ENCODE measurements at regions not wholly inside any gene's neighbourhood (a gene's known extent, or its start where the extent isn't known, plus 50 kb on each side); places are given as distances from the start of the nearest gene placed in this dataset.
A peak's percentile ranks its signal among the peaks of the same experiment; 100 is the strongest.
"Not testable (repeated sequence)": the region's sequence is repeated elsewhere in the genome, so short reads cannot be mapped to it uniquely, and the experiment has no call there.

GRCh38 chr2:87449462-87449980 lies 298.4 kb upstream of the PLGLB2 start:
- intact Hi-C loops (cut with micrococcal nuclease); POLR2A ChIA-PET (ENCODE audit: partially characterized antibody): not testable (repeated sequence)

GRCh38 chr2:87452193-87452592 lies 295.7 kb upstream of the PLGLB2 start:
- H3K4me3 ChIP-seq (ENCODE audit: low read length in 2 of 2); H3K9me3 ChIP-seq (ENCODE audit: control insufficient read depth in 1 of 2, low read length in 2 of 2); H3K4me1 Mint-ChIP-seq; CTCF ChIA-PET (ENCODE audit: partially characterized antibody); H3K36me3 Mint-ChIP-seq; H3K27me3 ChIP-seq (ENCODE audit: insufficient read depth, low read length); H3K9me3 Mint-ChIP-seq; POLR2A ChIA-PET (ENCODE audit: partially characterized antibody); DNase-seq; H3K36me3 ChIP-seq (ENCODE audit: insufficient read depth, low read length); intact Hi-C loops (cut with micrococcal nuclease); H3K4me1 ChIP-seq (ENCODE audit: insufficient read depth, low read length); H3K27me3 Mint-ChIP-seq; H3K27ac ChIP-seq (ENCODE audit: low read depth, low read length): not testable (repeated sequence)
- Mint-ChIP-seq H3K27ac (peak overlapping the region in 1 of 7 donors; percentile 35), H3K4me3 (peak overlapping the region in 1 of 8 donors; percentile 39)

More at GRCh38 chr2:87449462-87449980, 298.4 kb upstream of the PLGLB2 start:
- CTCF ChIA-PET (ENCODE audit: partially characterized antibody); H3K9me3 Mint-ChIP-seq; H3K36me3 Mint-ChIP-seq; H3K9me3 ChIP-seq (ENCODE audit: control insufficient read depth in 1 of 2, low read length in 2 of 2); H3K27me3 Mint-ChIP-seq; H3K27ac ChIP-seq (ENCODE audit: low read depth, low read length); H3K36me3 ChIP-seq (ENCODE audit: insufficient read depth, low read length); H3K4me3 Mint-ChIP-seq; H3K4me3 ChIP-seq (ENCODE audit: low read length in 2 of 2); H3K27ac Mint-ChIP-seq; H3K4me1 ChIP-seq (ENCODE audit: insufficient read depth, low read length); DNase-seq; H3K27me3 ChIP-seq (ENCODE audit: insufficient read depth, low read length): not testable (repeated sequence)
- peaks cover 1 to 10% (median 6%) of the 10 kb centered on the region in 4 donors for H3K4me1 Mint-ChIP-seq

GRCh38 chr2:87452861-87453260 lies 295.0 kb upstream of the PLGLB2 start:
- intact Hi-C loops (cut with micrococcal nuclease); H3K36me3 ChIP-seq (ENCODE audit: insufficient read depth, low read length); CTCF ChIA-PET (ENCODE audit: partially characterized antibody); H3K27ac Mint-ChIP-seq; H3K27me3 ChIP-seq (ENCODE audit: insufficient read depth, low read length); H3K4me3 Mint-ChIP-seq; H3K27me3 Mint-ChIP-seq; H3K9me3 ChIP-seq (ENCODE audit: control insufficient read depth in 1 of 2, low read length in 2 of 2); H3K4me1 Mint-ChIP-seq; POLR2A ChIA-PET (ENCODE audit: partially characterized antibody); H3K4me3 ChIP-seq (ENCODE audit: low read length in 2 of 2); DNase-seq; H3K4me1 ChIP-seq (ENCODE audit: insufficient read depth, low read length); H3K27ac ChIP-seq (ENCODE audit: low read depth, low read length); H3K9me3 Mint-ChIP-seq; H3K36me3 Mint-ChIP-seq: not testable (repeated sequence)

- H3K27ac Mint-ChIP-seq, result peak overlapping the region in 1 of 7 donors; percentile 57
- peaks cover 14% of the 10 kb centered on the region for H3K4me1 ChIP-seq (ENCODE audit: insufficient read depth, low read length)
- H3K27me3 ChIP-seq (ENCODE audit: insufficient read depth, low read length); CTCF ChIA-PET (ENCODE audit: partially characterized antibody); H3K4me3 Mint-ChIP-seq; H3K27ac ChIP-seq (ENCODE audit: low read depth, low read length); H3K27me3 Mint-ChIP-seq; POLR2A ChIA-PET (ENCODE audit: partially characterized antibody); H3K4me3 ChIP-seq (ENCODE audit: low read length in 2 of 2); H3K9me3 Mint-ChIP-seq; H3K36me3 ChIP-seq (ENCODE audit: insufficient read depth, low read length); H3K9me3 ChIP-seq (ENCODE audit: control insufficient read depth in 1 of 2, low read length in 2 of 2); intact Hi-C loops (cut with micrococcal nuclease); DNase-seq; H3K36me3 Mint-ChIP-seq: not testable (repeated sequence)
- peaks cover 3 to 15% (median 7%) of the 10 kb centered on the region in 4 donors for H3K4me1 Mint-ChIP-seq
Measured at GRCh38 chr2:87453965-87454364, 293.9 kb upstream of the PLGLB2 start.

DNA sequence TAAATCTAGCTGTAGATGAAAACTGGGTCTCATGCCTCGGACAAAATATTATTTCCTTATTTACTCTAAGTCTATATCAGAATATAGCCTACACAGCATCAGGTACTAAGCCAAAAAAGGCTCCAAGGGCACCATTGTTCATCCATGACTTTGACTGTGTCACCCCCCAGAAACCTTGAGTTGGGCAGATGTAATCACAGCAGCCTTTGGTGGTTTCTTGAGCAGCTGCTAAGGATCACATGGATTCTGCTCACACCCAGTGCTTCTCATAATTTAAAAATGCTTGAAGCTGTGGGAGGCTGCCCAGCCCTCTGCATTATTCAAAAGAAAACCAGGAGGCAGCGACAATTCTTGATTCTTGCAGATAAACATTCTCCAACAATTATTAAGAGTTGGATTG lies 293.5 kb upstream of the PLGLB2 start:
- H3K36me3 Mint-ChIP-seq; H3K27me3 ChIP-seq (ENCODE audit: insufficient read depth, low read length); H3K4me3 Mint-ChIP-seq; CTCF ChIA-PET (ENCODE audit: partially characterized antibody); H3K9me3 Mint-ChIP-seq; H3K4me3 ChIP-seq (ENCODE audit: low read length in 2 of 2); POLR2A ChIA-PET (ENCODE audit: partially characterized antibody); H3K9me3 ChIP-seq (ENCODE audit: control insufficient read depth in 1 of 2, low read length in 2 of 2); intact Hi-C loops (cut with micrococcal nuclease); H3K27ac ChIP-seq (ENCODE audit: low read depth, low read length); DNase-seq; H3K27me3 Mint-ChIP-seq; H3K36me3 ChIP-seq (ENCODE audit: insufficient read depth, low read length): not testable (repeated sequence)
- peak overlapping the region in 1 of 7 donors; percentile 57 for H3K27ac Mint-ChIP-seq
- H3K4me1 ChIP-seq (ENCODE audit: insufficient read depth, low read length), result peaks cover 17% of the 10 kb centered on the region
- H3K4me1 Mint-ChIP-seq, result peaks cover 3 to 15% (median 8%) of the 10 kb centered on the region in 4 donors

GRCh38 chr2:87455209-87455853 lies 292.6 kb upstream of the PLGLB2 start:
- H3K36me3 ChIP-seq (ENCODE audit: insufficient read depth, low read length); H3K27me3 ChIP-seq (ENCODE audit: insufficient read depth, low read length); POLR2A ChIA-PET (ENCODE audit: partially characterized antibody); H3K27me3 Mint-ChIP-seq; H3K9me3 ChIP-seq (ENCODE audit: control insufficient read depth in 1 of 2, low read length in 2 of 2); DNase-seq; H3K27ac ChIP-seq (ENCODE audit: low read depth, low read length); intact Hi-C loops (cut with micrococcal nuclease); H3K36me3 Mint-ChIP-seq; H3K9me3 Mint-ChIP-seq; CTCF ChIA-PET (ENCODE audit: partially characterized antibody): not testable (repeated sequence)
- Mint-ChIP-seq H3K4me1 (peaks cover 3 to 15% (median 9%) of the 10 kb centered on the region in 4 donors), H3K27ac (peak overlapping the region in 3 of 7 donors; percentile 6 to 74 (median 51)), H3K4me3 (peak overlapping the region; percentile 57 to 83 (median 74))
- Histone ChIP-seq H3K4me1 (ENCODE audit: insufficient read depth, low read length) (peaks cover 18% of the 10 kb centered on the region), H3K4me3 (ENCODE audit: low read length in 2 of 2) (peak overlapping the region in 1 of 2 donors; percentile 45)

DNA sequence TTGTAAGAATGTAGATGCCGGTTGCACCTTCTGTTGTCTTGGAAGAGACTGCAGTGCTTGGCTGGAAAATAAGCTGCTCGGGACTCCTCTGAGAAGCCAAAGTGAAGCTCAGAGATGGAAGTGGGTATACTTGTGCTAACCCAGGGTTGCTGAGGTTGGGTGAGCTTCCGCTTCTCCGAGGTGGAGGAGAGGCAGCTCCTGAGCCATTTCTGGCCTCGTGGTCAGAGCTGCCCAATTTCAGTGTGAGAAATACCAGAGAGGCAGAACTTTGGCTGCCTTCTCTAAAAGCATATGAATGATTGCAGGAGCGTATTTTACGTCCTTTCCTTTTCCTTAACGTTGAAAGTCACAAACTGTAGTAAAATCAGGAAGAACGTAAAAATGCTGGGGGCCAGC lies 292.0 kb upstream of the PLGLB2 start:
- H3K27me3 ChIP-seq (ENCODE audit: insufficient read depth, low read length); H3K9me3 ChIP-seq (ENCODE audit: control insufficient read depth in 1 of 2, low read length in 2 of 2); H3K9me3 Mint-ChIP-seq; intact Hi-C loops (cut with micrococcal nuclease); H3K27ac ChIP-seq (ENCODE audit: low read depth, low read length); CTCF ChIA-PET (ENCODE audit: partially characterized antibody); H3K36me3 ChIP-seq (ENCODE audit: insufficient read depth, low read length); H3K27me3 Mint-ChIP-seq; H3K36me3 Mint-ChIP-seq; POLR2A ChIA-PET (ENCODE audit: partially characterized antibody): not testable (repeated sequence)
- Mint-ChIP-seq H3K4me1 (peaks cover 3 to 15% (median 9%) of the 10 kb centered on the region in 4 donors), H3K4me3 (peak overlapping the region in 3 of 8 donors; percentile 65 to 77 (median 77)), H3K27ac (peak overlapping the region in 1 of 7 donors; percentile 86)
- H3K4me3 ChIP-seq (ENCODE audit: low read length in 2 of 2), result peak overlapping the region in 1 of 2 donors; percentile 45
- H3K4me1 ChIP-seq (ENCODE audit: insufficient read depth, low read length), result peaks cover 18% of the 10 kb centered on the region
- peak in 2 of 5 donors; percentile 22 to 50 for DNase-seq
